Neural cell (in vitro differentiated cells): ENCODE measurements at regions not wholly inside any gene's neighbourhood (a gene's known extent, or its start where the extent isn't known, plus 50 kb on each side); places are given as distances from the start of the nearest gene placed in this dataset.
"Not testable (repeated sequence)": the region's sequence is repeated elsewhere in the genome, so short reads cannot be mapped to it uniquely, and the experiment has no call there.

ENCODE experiments used
- CTCF ChIP-seq: fragments of 450-650 bp; IDR thresholded peaks from 2 replicates; pipeline ENCODE4 v1.5.1; 2014; ENCODE audit warnings: antibody characterized with exemption, mild to moderate bottlenecking, moderate library complexity; ENCODE audit not compliant: poor library complexity, severe bottlenecking
- EP300 ChIP-seq: fragments of 450-650 bp; conservative IDR thresholded peaks from 2 replicates; pipeline ENCODE4 v1.6.1; 2014; ENCODE audit warnings: antibody characterized with exemption, mild to moderate bottlenecking, moderate library complexity; ENCODE audit not compliant: poor library complexity, severe bottlenecking
- EZH2 ChIP-seq: fragments of 200-600, 300-800 bp; shearing (Covaris generic), sonication (generic); IDR thresholded peaks from 2 replicates; pipeline ENCODE4 v1.6.1; 2014; ENCODE audit warnings: antibody characterized with exemption, low read length, borderline replicate concordance, mild to moderate bottlenecking; ENCODE audit not compliant: insufficient read depth, poor library complexity, severe bottlenecking
- POLR2AphosphoS5 ChIP-seq: IDR thresholded peaks from 2 replicates; pipeline ENCODE4 v1.6.1; 2012

GRCh38 chr17:30711626-30712507 lies 112.6 kb downstream of the CRLF3 start:
- not testable (repeated sequence) for TF ChIP-seq CTCF, POLR2AphosphoS5, EP300, EZH2
